AG09309 (cell line): ENCODE measurements at regions not wholly inside any gene's neighbourhood (a gene's known extent, or its start where the extent isn't known, plus 50 kb on each side); places are given as distances from the start of the nearest gene placed in this dataset.

Experiments used
- DNase-seq: peaks from one replicate; pipeline ENCODE4 v3.0.0-alpha.2; 2010; ENCODE audit warnings: low read depth
- H3K4me3 ChIP-seq: 2 replicates; pipeline ENCODE4 v1.5.1; 2011; ENCODE audit warnings: mild to moderate bottlenecking, low read depth, low read length, moderate library complexity; ENCODE audit not compliant: control insufficient read depth
- TF ChIP-seq, protein P1 (sequence below): IDR thresholded peaks from 2 replicates; pipeline ENCODE4 v1.5.1; 2011; ENCODE audit warnings: mild to moderate bottlenecking, low read depth, low read length, inconsistent platforms; ENCODE audit not compliant: insufficient read depth, control insufficient read depth; ENCODE audit errors: missing control alignments

- TF ChIP-seq, protein P1, sequence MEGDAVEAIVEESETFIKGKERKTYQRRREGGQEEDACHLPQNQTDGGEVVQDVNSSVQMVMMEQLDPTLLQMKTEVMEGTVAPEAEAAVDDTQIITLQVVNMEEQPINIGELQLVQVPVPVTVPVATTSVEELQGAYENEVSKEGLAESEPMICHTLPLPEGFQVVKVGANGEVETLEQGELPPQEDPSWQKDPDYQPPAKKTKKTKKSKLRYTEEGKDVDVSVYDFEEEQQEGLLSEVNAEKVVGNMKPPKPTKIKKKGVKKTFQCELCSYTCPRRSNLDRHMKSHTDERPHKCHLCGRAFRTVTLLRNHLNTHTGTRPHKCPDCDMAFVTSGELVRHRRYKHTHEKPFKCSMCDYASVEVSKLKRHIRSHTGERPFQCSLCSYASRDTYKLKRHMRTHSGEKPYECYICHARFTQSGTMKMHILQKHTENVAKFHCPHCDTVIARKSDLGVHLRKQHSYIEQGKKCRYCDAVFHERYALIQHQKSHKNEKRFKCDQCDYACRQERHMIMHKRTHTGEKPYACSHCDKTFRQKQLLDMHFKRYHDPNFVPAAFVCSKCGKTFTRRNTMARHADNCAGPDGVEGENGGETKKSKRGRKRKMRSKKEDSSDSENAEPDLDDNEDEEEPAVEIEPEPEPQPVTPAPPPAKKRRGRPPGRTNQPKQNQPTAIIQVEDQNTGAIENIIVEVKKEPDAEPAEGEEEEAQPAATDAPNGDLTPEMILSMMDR: no peak
- DNase-seq: peak; percentile 14
- no peak overlapping the region for H3K4me3 ChIP-seq
Measured at GRCh38 chr11:109914809-109915653, 178.2 kb upstream of the ZC3H12C start.

DNA sequence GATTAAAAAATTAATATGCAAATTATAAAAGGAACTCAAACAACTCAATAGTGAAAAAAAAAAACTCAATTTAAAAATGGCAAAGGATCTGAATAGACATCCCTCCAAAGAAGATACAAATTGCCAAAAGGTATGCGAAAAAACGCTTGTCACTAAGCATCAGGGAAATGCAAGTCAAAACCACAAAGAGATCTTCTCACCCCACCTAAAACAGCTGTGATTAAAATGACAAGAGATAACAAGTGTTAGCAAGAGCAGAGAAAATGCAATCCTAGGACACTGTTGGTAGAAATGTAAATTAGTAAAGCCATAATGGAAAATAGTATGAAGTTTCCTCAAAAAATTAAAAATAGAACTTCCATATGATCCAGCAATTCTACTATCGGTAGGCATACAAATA lies 166.3 kb upstream of the ZC3H12C start:
- H3K4me3 ChIP-seq: no peak overlapping the region
- TF ChIP-seq, protein P1: no peak
- no peak for DNase-seq

DNA sequence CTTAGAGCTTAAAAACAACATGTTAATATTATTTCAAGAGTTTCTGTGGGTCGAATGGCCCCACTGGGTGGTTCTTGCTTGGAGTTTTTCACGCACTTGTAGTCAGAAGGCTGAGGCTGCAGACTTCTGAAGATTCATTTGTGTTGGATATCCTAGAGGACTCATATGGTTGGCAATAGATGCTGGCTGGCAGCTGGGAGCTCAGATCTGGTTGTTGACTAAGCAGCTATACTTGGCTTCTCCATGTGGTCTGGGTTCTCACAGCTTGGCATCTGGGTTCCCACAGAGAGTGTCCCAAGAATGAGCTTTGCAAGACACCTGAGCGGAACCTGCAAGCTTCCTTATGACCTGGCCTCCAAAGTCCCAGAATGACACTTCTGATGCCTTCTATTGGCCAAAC lies 163.9 kb upstream of the ZC3H12C start:
- TF ChIP-seq, protein P1: no peak
- no peak for DNase-seq
- H3K4me3 ChIP-seq: no peak overlapping the region

- DNase-seq: no peak
- H3K4me3 ChIP-seq: no peak overlapping the region
- TF ChIP-seq, protein P1: no peak
Measured at GRCh38 chr11:109933126-109933525, 160.1 kb upstream of the ZC3H12C start.

DNA sequence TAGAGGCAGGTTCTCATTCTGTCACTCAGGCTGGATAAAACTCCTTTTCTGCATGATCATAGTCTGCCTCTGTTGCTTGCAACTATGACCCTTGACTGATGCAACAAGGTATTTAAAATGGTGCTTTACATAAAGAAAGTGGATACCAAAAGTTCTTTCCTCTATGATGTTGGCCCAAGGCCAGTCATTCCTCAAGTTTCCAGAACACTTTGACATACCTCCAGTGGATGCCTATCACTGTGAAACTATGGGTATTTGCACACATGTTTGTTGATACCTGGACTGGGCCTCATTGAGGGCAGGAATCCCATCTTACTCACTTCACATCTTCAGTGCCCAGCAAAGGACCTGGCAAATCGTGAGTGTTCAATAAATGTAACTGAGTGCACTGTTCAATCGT lies 159.0 kb upstream of the ZC3H12C start:
- TF ChIP-seq, protein P1: no peak
- no peak for DNase-seq

GRCh38 chr11:109936661-109937180 lies 156.5 kb upstream of the ZC3H12C start:
- no peak overlapping the region for H3K4me3 ChIP-seq
- DNase-seq: no peak
- TF ChIP-seq, protein P1: no peak

More for the DNA sequence above, 159.0 kb upstream of the ZC3H12C start:
- no peak overlapping the region for H3K4me3 ChIP-seq

GRCh38 chr11:109937968-109938367 lies 155.2 kb upstream of the ZC3H12C start:
- DNase-seq: no peak
- TF ChIP-seq, protein P1: no peak
- H3K4me3 ChIP-seq: no peak overlapping the region
